WTC11 (cell line): ENCODE measurements at regions not wholly inside any gene's neighbourhood (a gene's known extent, or its start where the extent isn't known, plus 50 kb on each side); places are given as distances from the start of the nearest gene placed in this dataset.

Experiments
- ATAC-seq: fragments of 200-7000 bp; cut with Tn5 transposase; 2 replicates; pipeline ENCODE4 v1.10.0; 2021; ENCODE audit warnings: mild to moderate bottlenecking, moderate library complexity
- CTCF ChIA-PET: fragments of 300-600 bp; sonication (Branson Sonifier 250); formaldehyde crosslinking; loops from one replicate; lab custom pipeline; 2021; ENCODE audit warnings: antibody characterized with exemption; lab: Charles Lee
- POLR2A ChIA-PET: fragments of 350-600 bp; sonication (Branson Sonifier 250); formaldehyde crosslinking; loops from one replicate; lab custom pipeline; 2021; ENCODE audit warnings: antibody characterized with exemption; lab: Charles Lee
- DNase-seq: peaks from one replicate; pipeline ENCODE4 v3.0.0; 2021; ENCODE audit warnings: low spot score
- H3K27ac Mint-ChIP-seq: 2 replicates; pipeline ENCODE4 v1.8.0; 2021; ENCODE audit warnings: mixed read lengths
- H3K27me3 Mint-ChIP-seq: 2 replicates; pipeline ENCODE4 v1.8.0; 2021; ENCODE audit warnings: low read depth, mild to moderate bottlenecking, moderate library complexity, mixed read lengths
- H3K36me3 Mint-ChIP-seq: 2 replicates; pipeline ENCODE4 v1.8.0; 2021; ENCODE audit warnings: mixed read lengths
- H3K4me1 Mint-ChIP-seq: 2 replicates; pipeline ENCODE4 v1.8.0; 2022; ENCODE audit warnings: mixed read lengths
- H3K4me3 Mint-ChIP-seq: 2 replicates; pipeline ENCODE4 v1.8.0; 2021; ENCODE audit warnings: mild to moderate bottlenecking, moderate library complexity, mixed read lengths
- H3K9me3 Mint-ChIP-seq: 2 replicates; pipeline ENCODE4 v1.8.0; 2021; ENCODE audit warnings: mixed read lengths
- AFF4 ChIP-seq: sonication (generic); formaldehyde crosslinking; IDR thresholded peaks from 2 replicates; pipeline ENCODE4 v1.8.1; 2023; ENCODE audit warnings: mild to moderate bottlenecking, missing genetic modification reagents, borderline replicate concordance
- AR ChIP-seq: fragments of 250-450 bp; sonication (Bioruptor Pico); IDR thresholded peaks from 2 replicates; pipeline ENCODE4 v1.9.0; 2021; ENCODE audit warnings: mild to moderate bottlenecking
- ATF2 ChIP-seq: sonication (generic); formaldehyde crosslinking; IDR thresholded peaks from 2 replicates; pipeline ENCODE4 v1.8.1; 2022; ENCODE audit warnings: low read depth, missing genetic modification reagents, borderline replicate concordance
- CREB1 ChIP-seq: sonication (generic); formaldehyde crosslinking; IDR thresholded peaks from 2 replicates; pipeline ENCODE4 v1.8.0; 2023; ENCODE audit warnings: mild to moderate bottlenecking, missing genetic modification reagents
- FOXP4 ChIP-seq: sonication (generic); formaldehyde crosslinking; IDR thresholded peaks from 2 replicates; pipeline ENCODE4 v1.8.0; 2022; ENCODE audit warnings: mild to moderate bottlenecking, missing genetic modification reagents
- HMGXB4 ChIP-seq: sonication (generic); formaldehyde crosslinking; IDR thresholded peaks from 2 replicates; pipeline ENCODE4 v1.8.1; 2023; ENCODE audit warnings: mild to moderate bottlenecking, moderate library complexity, missing genetic modification reagents
- KAT7 ChIP-seq: sonication (generic); formaldehyde crosslinking; IDR thresholded peaks from 2 replicates; pipeline ENCODE4 v1.8.1; 2023; ENCODE audit warnings: missing genetic modification reagents, mild to moderate bottlenecking, borderline replicate concordance
- PRDM15 ChIP-seq: sonication (generic); formaldehyde crosslinking; IDR thresholded peaks from 2 replicates; pipeline ENCODE4 v1.8.0; 2022; ENCODE audit warnings: missing genetic modification reagents
- PREB ChIP-seq: sonication (generic); formaldehyde crosslinking; IDR thresholded peaks from 2 replicates; pipeline ENCODE4 v1.8.1; 2022; ENCODE audit warnings: mild to moderate bottlenecking, missing genetic modification reagents, moderate library complexity, borderline replicate concordance
- ZNF532 ChIP-seq: fragments of 250-450 bp; sonication (Bioruptor Pico); IDR thresholded peaks from 2 replicates; pipeline ENCODE4 v1.9.0; 2021; ENCODE audit warnings: mild to moderate bottlenecking, borderline replicate concordance
- ZSCAN18 ChIP-seq: fragments of 250-450 bp; sonication (Bioruptor Pico); IDR thresholded peaks from 2 replicates; pipeline ENCODE4 v2.1.2; 2022; ENCODE audit warnings: mild to moderate bottlenecking, moderate library complexity

- TF ChIP-seq ZNF532, result no peak
- no peak for TF ChIP-seq ZSCAN18 (CRISPR knock-in tag)
- TF ChIP-seq FOXP4, result no peak
- no peak for TF ChIP-seq HMGXB4
- TF ChIP-seq KAT7 (CRISPR knock-in tag), result no peak
- TF ChIP-seq ATF2, result no peak
- no peak for TF ChIP-seq AR (CRISPR knock-in tag)
- no peak for TF ChIP-seq CREB1 (CRISPR knock-in tag)
- TF ChIP-seq, all 79 proteins: peak for 0
Observed at GRCh38 chr4:122083989-122084388, 68.1 kb upstream of the BLTP1 start (continued).

- TF ChIP-seq PREB (CRISPR knock-in tag), result no peak
- TF ChIP-seq PRDM15 (CRISPR knock-in tag), result peak; percentile 84
- TF ChIP-seq AFF4 (CRISPR knock-in tag), result no peak
- peak; percentile 51 for ATAC-seq
- Mint-ChIP-seq H3K27me3 (no peaks in the 10 kb centered on the region; the same call in 1 of the 2 replicates), H3K4me3 (no peak overlapping the region), H3K36me3 (no peaks in the 10 kb centered on the region), H3K9me3 (peaks cover 8% of the 10 kb centered on the region), H3K27ac (no peak overlapping the region), H3K4me1 (peaks cover 17% of the 10 kb centered on the region)
- ChIA-PET POLR2A (no interaction called here), CTCF (no interaction called here)
- DNase-seq, result no peak
Observed at GRCh38 chr4:122083351-122083750, 68.8 kb upstream of the BLTP1 start.
